GM12872 (cell line): ENCODE measurements at regions not wholly inside any gene's neighbourhood (a gene's known extent, or its start where the extent isn't known, plus 50 kb on each side); places are given as distances from the start of the nearest gene placed in this dataset.

Experiments
- CTCF ChIP-seq: IDR thresholded peaks from 3 replicates; pipeline ENCODE4 v1.5.1; 2011; ENCODE audit warnings: low read depth, mild to moderate bottlenecking, low read length, moderate library complexity; ENCODE audit not compliant: insufficient read depth

DNA sequence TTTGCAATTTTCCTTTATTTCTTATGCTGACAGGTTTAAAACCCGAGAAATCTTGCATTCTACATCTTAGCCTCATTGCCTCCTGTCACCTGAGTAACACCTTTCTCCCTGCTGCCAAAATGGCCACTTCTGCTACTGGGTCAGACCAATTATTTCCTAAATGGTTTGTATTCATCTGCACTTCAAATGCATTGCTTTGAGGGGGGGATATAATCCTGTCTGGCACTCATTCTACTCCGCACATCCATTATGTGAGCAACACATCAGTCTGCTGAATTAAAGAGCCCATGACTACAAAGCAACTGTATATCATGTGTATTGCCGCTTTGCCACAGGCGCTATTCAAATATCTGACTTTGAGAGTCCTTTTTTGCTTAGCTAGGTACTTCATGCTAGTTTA is 141.6 kb upstream of the TSHZ2 start:
- TF ChIP-seq CTCF: no peak

DNA sequence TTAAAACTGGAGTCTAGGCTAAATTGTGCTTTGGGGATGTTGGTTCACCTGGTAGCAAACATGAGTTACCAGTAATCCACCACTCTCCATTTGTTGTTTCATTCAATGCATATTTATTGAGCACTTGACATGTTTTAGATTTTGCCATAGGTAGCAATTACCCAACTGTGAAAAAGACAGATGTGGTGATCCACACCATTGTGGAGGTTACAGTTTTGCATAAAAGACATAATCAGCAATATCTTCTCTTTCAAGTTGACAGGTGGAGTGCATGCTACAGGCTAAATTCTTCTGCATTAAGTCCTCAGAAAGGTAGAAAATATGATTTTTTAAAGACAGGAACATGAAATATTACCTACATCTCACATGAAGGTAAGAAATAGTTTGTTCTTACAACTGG is 143.0 kb upstream of the TSHZ2 start:
- no peak for TF ChIP-seq CTCF

- TF ChIP-seq CTCF: no peak
Observed at GRCh38 chr20:52828199-52828598, 144.0 kb upstream of the TSHZ2 start.

GRCh38 chr20:52826722-52827121 is 145.4 kb upstream of the TSHZ2 start:
- TF ChIP-seq CTCF: no peak

DNA sequence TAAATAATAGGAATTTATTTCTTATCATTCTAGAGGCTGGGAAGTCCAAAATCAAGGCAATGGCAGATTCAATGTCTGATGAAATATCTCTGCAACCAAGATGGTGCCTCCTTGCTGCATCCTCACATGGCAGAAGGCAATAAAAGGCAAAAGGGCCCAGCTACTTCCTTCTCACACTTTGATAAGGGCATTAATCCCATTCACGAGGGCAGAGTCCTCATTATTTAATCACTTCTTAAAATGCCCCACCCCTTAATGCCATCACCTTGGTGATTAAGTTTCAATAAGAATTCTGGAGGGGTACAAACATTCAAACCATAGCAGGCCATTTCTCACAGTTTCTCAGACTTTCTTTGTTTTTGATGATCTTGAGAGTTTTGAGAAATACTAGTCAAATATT is 145.8 kb upstream of the TSHZ2 start:
- TF ChIP-seq CTCF: no peak

- no peak for TF ChIP-seq CTCF
Observed at GRCh38 chr20:52824494-52825216, 147.5 kb upstream of the TSHZ2 start.

GRCh38 chr20:52823303-52823702 is 148.9 kb upstream of the TSHZ2 start:
- TF ChIP-seq CTCF: no peak
